H1 (cell line): ENCODE measurements at regions not wholly inside any gene's neighbourhood (a gene's known extent, or its start where the extent isn't known, plus 50 kb on each side); places are given as distances from the start of the nearest gene placed in this dataset.

Experiments used
- ATF2 ChIP-seq: IDR thresholded peaks from 2 replicates; pipeline ENCODE4 v1.6.1; 2012; ENCODE audit warnings: low read length, inconsistent platforms
- ATF3 ChIP-seq: IDR thresholded peaks from 2 replicates; pipeline ENCODE4 v1.6.1; 2011; ENCODE audit warnings: low read depth, mild to moderate bottlenecking, low read length; ENCODE audit not compliant: insufficient read depth
- CHD2 ChIP-seq: IDR thresholded peaks from 2 replicates; pipeline ENCODE4 v1.6.1; 2012; ENCODE audit warnings: low read length, improper control_type of control experiment
- EP300 ChIP-seq, 2 experiments: IDR thresholded peaks; 1 replicate in 1 of 2; 2 replicates in 1 of 2; pipeline ENCODE4 v1.6.1; 2011 to 2012; ENCODE audit warnings: low read depth in 2 of 2, low read length in 2 of 2, mild to moderate bottlenecking in 2 of 2, borderline replicate concordance in 1 of 2, inconsistent platforms in 1 of 2, moderate library complexity in 1 of 2
- FOSL1 ChIP-seq: IDR thresholded peaks from 2 replicates; pipeline ENCODE4 v1.6.1; 2011; ENCODE audit warnings: mild to moderate bottlenecking, low read depth, low read length, moderate library complexity; ENCODE audit not compliant: insufficient read depth
- POLR2A ChIP-seq, 2 experiments: IDR thresholded peaks; 1 replicate in 1 of 2; 2 replicates in 1 of 2; pipeline ENCODE4 v1.6.1; 2011; ENCODE audit warnings: low read depth in 2 of 2, low read length in 2 of 2, mild to moderate bottlenecking in 2 of 2; ENCODE audit errors: control extremely low read depth in 1 of 2
- POLR2AphosphoS5 ChIP-seq: IDR thresholded peaks from 2 replicates; pipeline ENCODE4 v1.6.1; 2011; ENCODE audit warnings: low read depth, low read length
- RAD21 ChIP-seq, 2 experiments: IDR thresholded peaks in 1 of 2; conservative IDR thresholded peaks in 1 of 2; 2 replicates each; pipeline ENCODE4 v1.6.1; 2011; ENCODE audit warnings: low read depth in 2 of 2, low read length in 2 of 2, improper control_type of control experiment in 1 of 2, inconsistent platforms in 1 of 2, mild to moderate bottlenecking in 1 of 2, moderate library complexity in 1 of 2
- TAF1 ChIP-seq: IDR thresholded peaks from 2 replicates; pipeline ENCODE4 v1.6.1; 2011; ENCODE audit warnings: mild to moderate bottlenecking, low read depth, low read length
- YY1 ChIP-seq: IDR thresholded peaks from 2 replicates; pipeline ENCODE4 v1.6.1; 2011; ENCODE audit warnings: low read depth, mild to moderate bottlenecking, low read length
- ZNF274 ChIP-seq: IDR thresholded peaks from 2 replicates; pipeline ENCODE4 v1.7.0; 2012; ENCODE audit warnings: low read length, borderline replicate concordance; ENCODE audit errors: extremely low read depth
- TF ChIP-seq, protein P1 (sequence below), 3 experiments: IDR thresholded peaks; 1 replicate in 2 of 3; 2 replicates in 1 of 3; pipeline versions ENCODE4 v1.5.1 to v1.6.1; 2011; ENCODE audit warnings: low read length in 3 of 3, mild to moderate bottlenecking in 3 of 3, inconsistent platforms in 2 of 3, low read depth in 1 of 3, moderate library complexity in 1 of 3; ENCODE audit not compliant: insufficient read depth in 1 of 3; ENCODE audit errors: control extremely low read depth in 1 of 3
- TF ChIP-seq, protein P2 (sequence below): IDR thresholded peaks from 2 replicates; pipeline ENCODE4 v1.6.1; 2012; ENCODE audit warnings: inconsistent platforms

GRCh38 chr14:42429401-42429800 is 822.7 kb downstream of the LRFN5 start:
- TF ChIP-seq, protein P1, sequence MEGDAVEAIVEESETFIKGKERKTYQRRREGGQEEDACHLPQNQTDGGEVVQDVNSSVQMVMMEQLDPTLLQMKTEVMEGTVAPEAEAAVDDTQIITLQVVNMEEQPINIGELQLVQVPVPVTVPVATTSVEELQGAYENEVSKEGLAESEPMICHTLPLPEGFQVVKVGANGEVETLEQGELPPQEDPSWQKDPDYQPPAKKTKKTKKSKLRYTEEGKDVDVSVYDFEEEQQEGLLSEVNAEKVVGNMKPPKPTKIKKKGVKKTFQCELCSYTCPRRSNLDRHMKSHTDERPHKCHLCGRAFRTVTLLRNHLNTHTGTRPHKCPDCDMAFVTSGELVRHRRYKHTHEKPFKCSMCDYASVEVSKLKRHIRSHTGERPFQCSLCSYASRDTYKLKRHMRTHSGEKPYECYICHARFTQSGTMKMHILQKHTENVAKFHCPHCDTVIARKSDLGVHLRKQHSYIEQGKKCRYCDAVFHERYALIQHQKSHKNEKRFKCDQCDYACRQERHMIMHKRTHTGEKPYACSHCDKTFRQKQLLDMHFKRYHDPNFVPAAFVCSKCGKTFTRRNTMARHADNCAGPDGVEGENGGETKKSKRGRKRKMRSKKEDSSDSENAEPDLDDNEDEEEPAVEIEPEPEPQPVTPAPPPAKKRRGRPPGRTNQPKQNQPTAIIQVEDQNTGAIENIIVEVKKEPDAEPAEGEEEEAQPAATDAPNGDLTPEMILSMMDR (IDR thresholded peaks at IDR 0.05; ENCODE audit: control extremely low read depth in 1 of 3, insufficient read depth in 1 of 3, low read depth in 1 of 3, low read length in 3 of 3): no peak
- TF ChIP-seq CHD2 (no peak), ATF3 (no peak), YY1 (no peak), POLR2AphosphoS5 (no peak), EP300 (IDR thresholded peaks at IDR 0.05; ENCODE audit: borderline replicate concordance in 1 of 2, low read depth in 2 of 2, low read length in 2 of 2) (no peak), ZNF274 (no peak), RAD21 (IDR thresholded peaks at IDR 0.05 in 1 of 2, conservative IDR thresholded peaks at IDR 0.05 in 1 of 2; ENCODE audit: low read depth in 2 of 2, low read length in 2 of 2) (no peak), TAF1 (no peak), FOSL1 (no peak), POLR2A (IDR thresholded peaks at IDR 0.05; ENCODE audit: control extremely low read depth in 1 of 2, low read depth in 2 of 2, low read length in 2 of 2) (no peak), ATF2 (no peak)
- TF ChIP-seq, protein P2, sequence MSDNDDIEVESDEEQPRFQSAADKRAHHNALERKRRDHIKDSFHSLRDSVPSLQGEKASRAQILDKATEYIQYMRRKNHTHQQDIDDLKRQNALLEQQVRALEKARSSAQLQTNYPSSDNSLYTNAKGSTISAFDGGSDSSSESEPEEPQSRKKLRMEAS: no peak
